K562 (cell line): ENCODE measurements at regions not wholly inside any gene's neighbourhood (a gene's known extent, or its start where the extent isn't known, plus 50 kb on each side); places are given as distances from the start of the nearest gene placed in this dataset.

Source experiments
- EZH2 ChIP-seq: IDR thresholded peaks from 2 replicates; pipeline ENCODE4 v1.6.1; 2012; ENCODE audit warnings: low read depth, mild to moderate bottlenecking, inconsistent platforms, low read length, borderline replicate concordance
- FOSL1 ChIP-seq: fragments of 200-800 bp; sonication (Bioruptor generic); conservative IDR thresholded peaks from 2 replicates; pipeline ENCODE4 v1.6.1; 2016; ENCODE audit warnings: missing genetic modification characterization, missing compliant biosample characterization
- JUND ChIP-seq, 2 experiments: IDR thresholded peaks; 2 replicates in 1 of 2; 3 replicates in 1 of 2; pipeline ENCODE4 v1.6.1; 2011; ENCODE audit warnings: borderline replicate concordance in 2 of 2, low read depth in 2 of 2, low read length in 2 of 2, improper control_type of control experiment in 1 of 2, missing biosample characterization in 1 of 2, missing genetic modification characterization in 1 of 2, missing genetic modification reagents in 1 of 2
- MYBL2 ChIP-seq, 2 experiments: fragments of 450-650 bp in 1 of 2; sonication (generic) in 1 of 2; formaldehyde crosslinking in 1 of 2; IDR thresholded peaks; 2 replicates each; pipeline versions ENCODE4 v1.6.1 to v1.8.1; 2017 to 2022; ENCODE audit warnings: borderline replicate concordance in 1 of 2, inconsistent platforms in 1 of 2, low read depth in 1 of 2, mild to moderate bottlenecking in 1 of 2, missing genetic modification reagents in 1 of 2, moderate library complexity in 1 of 2
- SIRT6 ChIP-seq: IDR thresholded peaks from one replicate; pipeline ENCODE4 v1.6.1; 2012; ENCODE audit warnings: low read depth, mild to moderate bottlenecking, control low read depth, inconsistent platforms, low read length, moderate library complexity
- TBL1XR1 ChIP-seq, 2 experiments: IDR thresholded peaks; 2 replicates each; pipeline ENCODE4 v1.6.1; 2012; ENCODE audit warnings: improper control_type of control experiment in 2 of 2, low read length in 2 of 2, mild to moderate bottlenecking in 1 of 2
- VEZF1 ChIP-seq: fragments of 200-800 bp; sonication (Bioruptor generic); IDR thresholded peaks from 2 replicates; pipeline ENCODE4 v1.6.1; 2017; ENCODE audit warnings: missing genetic modification characterization, missing compliant biosample characterization
- ZZZ3 ChIP-seq: fragments of 450-650 bp; IDR thresholded peaks from 2 replicates; pipeline ENCODE4 v1.6.1; 2016; ENCODE audit warnings: antibody characterized with exemption, mild to moderate bottlenecking, moderate library complexity
- TF ChIP-seq, protein P1 (sequence below): sonication (generic); formaldehyde crosslinking; IDR thresholded peaks from 2 replicates; pipeline ENCODE4 v1.5.0; 2020; ENCODE audit warnings: missing genetic modification reagents
- TF ChIP-seq, protein P2 (sequence below): sonication (generic); formaldehyde crosslinking; IDR thresholded peaks from 2 replicates; pipeline ENCODE4 v1.8.0; 2022; ENCODE audit warnings: missing genetic modification reagents, mild to moderate bottlenecking, borderline replicate concordance

GRCh38 chr21:35882791-35883240, 177.5 kb downstream of the SETD4 start:
- TF ChIP-seq VEZF1 (CRISPR knock-in tag) (no peak), MYBL2 (IDR thresholded peaks at IDR 0.05; ENCODE audit: low read depth) (no peak), MYBL2 (CRISPR knock-in tag; IDR thresholded peaks at IDR 0.05; ENCODE audit: borderline replicate concordance) (no peak), TBL1XR1 (IDR thresholded peaks at IDR 0.05; ENCODE audit: low read length in 2 of 2) (no peak), SIRT6 (no peak), FOSL1 (tag) (no peak), JUND (IDR thresholded peaks at IDR 0.05; ENCODE audit: borderline replicate concordance, low read depth, low read length) (no peak), JUND (tag; IDR thresholded peaks at IDR 0.05; ENCODE audit: borderline replicate concordance, low read depth, low read length) (no peak), EZH2 (no peak), ZZZ3 (no peak)
- TF ChIP-seq, protein P1, sequence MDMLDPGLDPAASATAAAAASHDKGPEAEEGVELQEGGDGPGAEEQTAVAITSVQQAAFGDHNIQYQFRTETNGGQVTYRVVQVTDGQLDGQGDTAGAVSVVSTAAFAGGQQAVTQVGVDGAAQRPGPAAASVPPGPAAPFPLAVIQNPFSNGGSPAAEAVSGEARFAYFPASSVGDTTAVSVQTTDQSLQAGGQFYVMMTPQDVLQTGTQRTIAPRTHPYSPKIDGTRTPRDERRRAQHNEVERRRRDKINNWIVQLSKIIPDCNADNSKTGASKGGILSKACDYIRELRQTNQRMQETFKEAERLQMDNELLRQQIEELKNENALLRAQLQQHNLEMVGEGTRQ: no peak
- TF ChIP-seq, protein P2, sequence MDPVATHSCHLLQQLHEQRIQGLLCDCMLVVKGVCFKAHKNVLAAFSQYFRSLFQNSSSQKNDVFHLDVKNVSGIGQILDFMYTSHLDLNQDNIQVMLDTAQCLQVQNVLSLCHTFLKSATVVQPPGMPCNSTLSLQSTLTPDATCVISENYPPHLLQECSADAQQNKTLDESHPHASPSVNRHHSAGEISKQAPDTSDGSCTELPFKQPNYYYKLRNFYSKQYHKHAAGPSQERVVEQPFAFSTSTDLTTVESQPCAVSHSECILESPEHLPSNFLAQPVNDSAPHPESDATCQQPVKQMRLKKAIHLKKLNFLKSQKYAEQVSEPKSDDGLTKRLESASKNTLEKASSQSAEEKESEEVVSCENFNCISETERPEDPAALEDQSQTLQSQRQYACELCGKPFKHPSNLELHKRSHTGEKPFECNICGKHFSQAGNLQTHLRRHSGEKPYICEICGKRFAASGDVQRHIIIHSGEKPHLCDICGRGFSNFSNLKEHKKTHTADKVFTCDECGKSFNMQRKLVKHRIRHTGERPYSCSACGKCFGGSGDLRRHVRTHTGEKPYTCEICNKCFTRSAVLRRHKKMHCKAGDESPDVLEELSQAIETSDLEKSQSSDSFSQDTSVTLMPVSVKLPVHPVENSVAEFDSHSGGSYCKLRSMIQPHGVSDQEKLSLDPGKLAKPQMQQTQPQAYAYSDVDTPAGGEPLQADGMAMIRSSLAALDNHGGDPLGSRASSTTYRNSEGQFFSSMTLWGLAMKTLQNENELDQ: no peak
